HFFc6 (cell line): ENCODE measurements at regions not wholly inside any gene's neighbourhood (a gene's known extent, or its start where the extent isn't known, plus 50 kb on each side); places are given as distances from the start of the nearest gene placed in this dataset.

ENCODE experiments used
- DNase-seq: peaks from one replicate; pipeline ENCODE4 v3.0.0-alpha.2; 2018
- H3K27ac Mint-ChIP-seq: 2 replicates; pipeline ENCODE4 v1.8.0; 2020; ENCODE audit warnings: mild to moderate bottlenecking, mixed read lengths
- H3K27me3 Mint-ChIP-seq: 2 replicates; pipeline ENCODE4 v1.8.0; 2021; ENCODE audit warnings: mild to moderate bottlenecking, moderate library complexity, mixed read lengths; ENCODE audit not compliant: insufficient read depth
- H3K36me3 Mint-ChIP-seq: 2 replicates; pipeline ENCODE4 v1.8.0; 2021; ENCODE audit warnings: low read depth, mixed read lengths
- H3K4me1 Mint-ChIP-seq: 2 replicates; pipeline ENCODE4 v1.8.0; 2020; ENCODE audit warnings: low read depth, mixed read lengths
- H3K4me3 Mint-ChIP-seq: 2 replicates; pipeline ENCODE4 v1.8.0; 2020; ENCODE audit warnings: mild to moderate bottlenecking, moderate library complexity, mixed read lengths
- H3K9me3 Mint-ChIP-seq: 2 replicates; pipeline ENCODE4 v1.8.0; 2020; ENCODE audit warnings: mild to moderate bottlenecking, mixed read lengths
- TF ChIP-seq, protein P1 (sequence below): fragments of 200-600 bp; sonication (generic); IDR thresholded peaks from 2 replicates; pipeline ENCODE4 v1.5.0; 2021; ENCODE audit warnings: antibody characterized with exemption, mild to moderate bottlenecking

GRCh38 chr12:94793191-94793595 is 142.8 kb upstream of the TMCC3 start:
- H3K4me3 Mint-ChIP-seq: no peak overlapping the region
- H3K36me3 Mint-ChIP-seq: no peaks in the 10 kb centered on the region
- TF ChIP-seq, protein P1, sequence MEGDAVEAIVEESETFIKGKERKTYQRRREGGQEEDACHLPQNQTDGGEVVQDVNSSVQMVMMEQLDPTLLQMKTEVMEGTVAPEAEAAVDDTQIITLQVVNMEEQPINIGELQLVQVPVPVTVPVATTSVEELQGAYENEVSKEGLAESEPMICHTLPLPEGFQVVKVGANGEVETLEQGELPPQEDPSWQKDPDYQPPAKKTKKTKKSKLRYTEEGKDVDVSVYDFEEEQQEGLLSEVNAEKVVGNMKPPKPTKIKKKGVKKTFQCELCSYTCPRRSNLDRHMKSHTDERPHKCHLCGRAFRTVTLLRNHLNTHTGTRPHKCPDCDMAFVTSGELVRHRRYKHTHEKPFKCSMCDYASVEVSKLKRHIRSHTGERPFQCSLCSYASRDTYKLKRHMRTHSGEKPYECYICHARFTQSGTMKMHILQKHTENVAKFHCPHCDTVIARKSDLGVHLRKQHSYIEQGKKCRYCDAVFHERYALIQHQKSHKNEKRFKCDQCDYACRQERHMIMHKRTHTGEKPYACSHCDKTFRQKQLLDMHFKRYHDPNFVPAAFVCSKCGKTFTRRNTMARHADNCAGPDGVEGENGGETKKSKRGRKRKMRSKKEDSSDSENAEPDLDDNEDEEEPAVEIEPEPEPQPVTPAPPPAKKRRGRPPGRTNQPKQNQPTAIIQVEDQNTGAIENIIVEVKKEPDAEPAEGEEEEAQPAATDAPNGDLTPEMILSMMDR: no peak
- no peaks in the 10 kb centered on the region for H3K4me1 Mint-ChIP-seq
- peaks cover 16% of the 10 kb centered on the region; the same call in 1 of the 2 replicates for H3K27me3 Mint-ChIP-seq
- H3K27ac Mint-ChIP-seq: no peak overlapping the region
- no peak for DNase-seq
- no peaks in the 10 kb centered on the region for H3K9me3 Mint-ChIP-seq

- TF ChIP-seq, protein P1: no peak
- H3K27me3 Mint-ChIP-seq: peaks cover 16% of the 10 kb centered on the region; the same call in 1 of the 2 replicates
- H3K36me3 Mint-ChIP-seq: no peaks in the 10 kb centered on the region
- no peak for DNase-seq
- no peaks in the 10 kb centered on the region for H3K9me3 Mint-ChIP-seq
- H3K27ac Mint-ChIP-seq: no peak overlapping the region
- H3K4me1 Mint-ChIP-seq: no peaks in the 10 kb centered on the region
- no peak overlapping the region for H3K4me3 Mint-ChIP-seq
Measured at GRCh38 chr12:94792693-94793092, 142.3 kb upstream of the TMCC3 start.

GRCh38 chr12:94791933-94792332 is 141.6 kb upstream of the TMCC3 start:
- Mint-ChIP-seq H3K9me3 (no peaks in the 10 kb centered on the region), H3K4me1 (no peaks in the 10 kb centered on the region), H3K4me3 (no peak overlapping the region), H3K36me3 (no peaks in the 10 kb centered on the region), H3K27me3 (peaks cover 16% of the 10 kb centered on the region), H3K27ac (no peak overlapping the region)
- DNase-seq: no peak
- TF ChIP-seq, protein P1: no peak

DNA sequence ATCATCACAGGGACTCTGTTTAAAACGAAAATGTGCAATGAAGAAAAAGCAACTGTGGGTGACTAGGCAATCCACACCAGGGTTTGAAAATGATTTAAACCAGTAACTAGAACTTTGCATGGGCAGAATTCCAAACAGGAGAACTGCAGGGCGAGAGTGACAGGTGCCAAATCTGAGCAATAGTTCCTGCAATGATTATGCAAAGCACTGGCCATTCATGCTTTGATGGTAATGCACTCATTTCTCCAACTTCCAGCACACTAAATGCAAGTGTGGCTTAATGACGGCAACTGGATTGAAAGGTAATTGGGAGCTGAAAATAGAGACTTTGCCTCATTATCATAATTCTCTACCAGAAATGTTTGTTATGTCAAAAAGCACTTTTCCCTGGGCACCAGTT is 140.5 kb upstream of the TMCC3 start:
- Mint-ChIP-seq H3K9me3 (no peaks in the 10 kb centered on the region), H3K4me1 (no peaks in the 10 kb centered on the region), H3K27me3 (peaks cover 18% of the 10 kb centered on the region), H3K27ac (no peak overlapping the region), H3K36me3 (no peaks in the 10 kb centered on the region), H3K4me3 (no peak overlapping the region)
- no peak for DNase-seq
- TF ChIP-seq, protein P1: no peak

- Mint-ChIP-seq H3K27me3 (peaks cover 18% of the 10 kb centered on the region), H3K4me1 (no peaks in the 10 kb centered on the region), H3K4me3 (no peak overlapping the region), H3K36me3 (no peaks in the 10 kb centered on the region), H3K9me3 (no peaks in the 10 kb centered on the region), H3K27ac (no peak overlapping the region)
- TF ChIP-seq, protein P1: no peak
- no peak for DNase-seq
Measured at GRCh38 chr12:94790370-94790769, 140.0 kb upstream of the TMCC3 start.
